ENCODE measurements at regions not wholly inside any gene's neighbourhood (a gene's known extent, or its start where the extent isn't known, plus 50 kb on each side); places are given as distances from the start of the nearest gene placed in this dataset.

DNA sequence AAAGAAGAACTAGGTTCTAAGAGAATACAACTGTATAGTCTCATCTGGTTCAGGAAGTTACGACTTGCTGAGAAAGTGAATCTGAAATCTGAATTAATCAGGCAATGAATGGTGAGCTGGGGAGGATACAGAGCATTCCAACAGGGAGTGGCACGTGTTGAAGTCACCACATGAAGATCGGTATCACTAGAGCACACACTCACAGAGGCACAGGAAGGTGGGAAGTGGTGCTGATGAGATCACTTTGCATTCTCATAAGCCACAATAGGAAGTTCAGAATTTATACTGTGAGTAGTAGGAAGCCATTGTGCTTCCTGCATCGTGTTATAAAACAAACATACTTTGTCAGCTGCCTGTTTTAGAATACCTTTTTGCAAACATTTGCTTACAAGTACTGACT, 615.0 kb upstream of the DDX18 start:
- H3K27me3 ChIP-seq (ENCODE audit: control insufficient read depth in 4 of 4, insufficient read depth in 4 of 4, low read length in 3 of 4): no peaks in the 10 kb centered on the region
- H3K4me3 ChIP-seq (ENCODE audit: low read depth in 1 of 3, low read length in 3 of 3): no peak overlapping the region
- no peaks in the 10 kb centered on the region for H3K4me1 ChIP-seq (ENCODE audit: control insufficient read depth in 4 of 4, insufficient read depth in 4 of 4, low read length in 3 of 4)
- 53% methylated on average over 4 of the region's 4 CpGs for WGBS
- no peak for TF ChIP-seq SP1 (IDR thresholded peaks at IDR 0.05)
- no peaks in the 10 kb centered on the region for H3K9me3 ChIP-seq (ENCODE audit: control insufficient read depth in 4 of 4, low read length in 3 of 4)
- H3K27ac ChIP-seq (ENCODE audit: low read depth in 1 of 2, low read length in 2 of 2): no peak overlapping the region
- no peaks in the 10 kb centered on the region for H3K36me3 ChIP-seq (ENCODE audit: control insufficient read depth in 4 of 4, insufficient read depth in 3 of 4, low read depth in 1 of 4, low read length in 3 of 4)
- DNase-seq (ENCODE audit: low spot score): no peak
- H3K9ac ChIP-seq (ENCODE audit: low read depth in 1 of 2, low read length in 2 of 2): no peak overlapping the region

DNA sequence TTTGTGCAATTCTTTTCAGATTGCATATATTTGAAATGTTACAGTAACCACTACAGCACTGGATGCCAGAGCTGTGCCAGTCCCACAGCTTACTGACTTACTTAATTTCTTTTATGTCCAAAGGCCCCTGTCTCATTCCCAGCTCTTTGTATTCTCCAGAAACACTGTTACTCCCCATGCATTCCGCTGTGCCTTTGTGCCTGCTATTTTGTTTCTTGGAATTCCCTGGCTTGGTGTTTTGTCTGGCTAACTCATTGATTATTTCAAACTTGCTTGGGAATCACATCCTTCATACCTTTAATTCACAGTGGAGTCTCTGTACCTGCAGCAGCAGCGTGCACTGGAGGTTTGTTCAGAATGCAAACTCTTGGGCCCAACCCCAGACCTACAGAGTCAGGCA, 601.9 kb upstream of the DDX18 start:
- Histone ChIP-seq H3K27me3 (ENCODE audit: control insufficient read depth in 4 of 4, insufficient read depth in 4 of 4, low read length in 3 of 4) (no peaks in the 10 kb centered on the region), H3K9ac (ENCODE audit: low read depth in 1 of 2, low read length in 2 of 2) (no peak overlapping the region), H3K4me1 (ENCODE audit: control insufficient read depth in 4 of 4, insufficient read depth in 4 of 4, low read length in 3 of 4) (no peaks in the 10 kb centered on the region), H3K9me3 (ENCODE audit: control insufficient read depth in 4 of 4, low read length in 3 of 4) (no peaks in the 10 kb centered on the region), H3K4me3 (ENCODE audit: low read depth in 1 of 3, low read length in 3 of 3) (no peak overlapping the region), H3K36me3 (ENCODE audit: control insufficient read depth in 4 of 4, insufficient read depth in 3 of 4, low read depth in 1 of 4, low read length in 3 of 4) (no peaks in the 10 kb centered on the region), H3K27ac (ENCODE audit: low read depth in 1 of 2, low read length in 2 of 2) (no peak overlapping the region)
- DNase-seq (ENCODE audit: low spot score): no peak
- WGBS: 71% methylated on average over 2 of the region's 2 CpGs
- no peak for TF ChIP-seq RXRA (IDR thresholded peaks at IDR 0.05)
- TF ChIP-seq SP1 (IDR thresholded peaks at IDR 0.05): no peak
- TF ChIP-seq GABPA (IDR thresholded peaks at IDR 0.05 in 1 of 2, conservative IDR thresholded peaks at IDR 0.05 in 1 of 2): no peak
- TF ChIP-seq YY1 (IDR thresholded peaks at IDR 0.05): no peak
- TF ChIP-seq, protein P1, sequence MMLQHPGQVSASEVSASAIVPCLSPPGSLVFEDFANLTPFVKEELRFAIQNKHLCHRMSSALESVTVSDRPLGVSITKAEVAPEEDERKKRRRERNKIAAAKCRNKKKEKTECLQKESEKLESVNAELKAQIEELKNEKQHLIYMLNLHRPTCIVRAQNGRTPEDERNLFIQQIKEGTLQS (IDR thresholded peaks at IDR 0.05): no peak
- no peak for TF ChIP-seq RAD21 (IDR thresholded peaks at IDR 0.05)
- no peak for TF ChIP-seq FOXA2 (IDR thresholded peaks at IDR 0.05)
- no peak for TF ChIP-seq HNF4A (conservative IDR thresholded peaks at IDR 0.05)

DNA sequence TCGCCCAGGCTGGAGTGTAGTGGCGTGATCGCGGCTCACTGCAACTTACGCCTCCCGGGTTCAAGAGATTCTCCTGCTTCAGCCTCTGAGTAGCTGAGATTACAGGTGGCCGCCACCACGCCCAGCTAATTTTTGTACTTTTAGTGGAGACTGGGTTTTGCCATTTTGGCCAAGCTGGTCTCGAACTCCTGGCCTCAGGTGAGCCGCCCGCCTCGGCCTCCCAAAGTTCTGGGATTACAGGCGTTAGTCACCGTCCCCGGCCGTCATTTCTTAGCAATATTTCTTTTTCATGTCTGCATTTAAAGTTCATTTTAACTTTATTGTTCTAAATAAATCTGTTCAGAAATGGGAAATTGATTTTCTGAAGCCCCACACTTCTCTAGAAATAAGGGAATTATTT, 597.3 kb upstream of the DDX18 start:
- Histone ChIP-seq H3K27me3 (ENCODE audit: control insufficient read depth in 4 of 4, insufficient read depth in 4 of 4, low read length in 3 of 4) (no peaks in the 10 kb centered on the region), H3K4me3 (ENCODE audit: low read depth in 1 of 3, low read length in 3 of 3) (no peak overlapping the region), H3K9me3 (ENCODE audit: control insufficient read depth in 4 of 4, low read length in 3 of 4) (no peaks in the 10 kb centered on the region), H3K4me1 (ENCODE audit: control insufficient read depth in 4 of 4, insufficient read depth in 4 of 4, low read length in 3 of 4) (no peaks in the 10 kb centered on the region), H3K27ac (ENCODE audit: low read depth in 1 of 2, low read length in 2 of 2) (no peak overlapping the region), H3K36me3 (ENCODE audit: control insufficient read depth in 4 of 4, insufficient read depth in 3 of 4, low read depth in 1 of 4, low read length in 3 of 4) (no peaks in the 10 kb centered on the region), H3K9ac (ENCODE audit: low read depth in 1 of 2, low read length in 2 of 2) (no peak overlapping the region)
- no peak for DNase-seq (ENCODE audit: low spot score)
- TF ChIP-seq, protein P2, sequence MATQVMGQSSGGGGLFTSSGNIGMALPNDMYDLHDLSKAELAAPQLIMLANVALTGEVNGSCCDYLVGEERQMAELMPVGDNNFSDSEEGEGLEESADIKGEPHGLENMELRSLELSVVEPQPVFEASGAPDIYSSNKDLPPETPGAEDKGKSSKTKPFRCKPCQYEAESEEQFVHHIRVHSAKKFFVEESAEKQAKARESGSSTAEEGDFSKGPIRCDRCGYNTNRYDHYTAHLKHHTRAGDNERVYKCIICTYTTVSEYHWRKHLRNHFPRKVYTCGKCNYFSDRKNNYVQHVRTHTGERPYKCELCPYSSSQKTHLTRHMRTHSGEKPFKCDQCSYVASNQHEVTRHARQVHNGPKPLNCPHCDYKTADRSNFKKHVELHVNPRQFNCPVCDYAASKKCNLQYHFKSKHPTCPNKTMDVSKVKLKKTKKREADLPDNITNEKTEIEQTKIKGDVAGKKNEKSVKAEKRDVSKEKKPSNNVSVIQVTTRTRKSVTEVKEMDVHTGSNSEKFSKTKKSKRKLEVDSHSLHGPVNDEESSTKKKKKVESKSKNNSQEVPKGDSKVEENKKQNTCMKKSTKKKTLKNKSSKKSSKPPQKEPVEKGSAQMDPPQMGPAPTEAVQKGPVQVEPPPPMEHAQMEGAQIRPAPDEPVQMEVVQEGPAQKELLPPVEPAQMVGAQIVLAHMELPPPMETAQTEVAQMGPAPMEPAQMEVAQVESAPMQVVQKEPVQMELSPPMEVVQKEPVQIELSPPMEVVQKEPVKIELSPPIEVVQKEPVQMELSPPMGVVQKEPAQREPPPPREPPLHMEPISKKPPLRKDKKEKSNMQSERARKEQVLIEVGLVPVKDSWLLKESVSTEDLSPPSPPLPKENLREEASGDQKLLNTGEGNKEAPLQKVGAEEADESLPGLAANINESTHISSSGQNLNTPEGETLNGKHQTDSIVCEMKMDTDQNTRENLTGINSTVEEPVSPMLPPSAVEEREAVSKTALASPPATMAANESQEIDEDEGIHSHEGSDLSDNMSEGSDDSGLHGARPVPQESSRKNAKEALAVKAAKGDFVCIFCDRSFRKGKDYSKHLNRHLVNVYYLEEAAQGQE (IDR thresholded peaks at IDR 0.05): no peak
- TF ChIP-seq HNF4A (conservative IDR thresholded peaks at IDR 0.05) (no peak), FOXA2 (IDR thresholded peaks at IDR 0.05) (no peak), FOXA1 (IDR thresholded peaks at IDR 0.05) (no peak), SP1 (IDR thresholded peaks at IDR 0.05) (no peak), JUND (IDR thresholded peaks at IDR 0.05) (no peak), RAD21 (IDR thresholded peaks at IDR 0.05) (no peak), TAF1 (conservative IDR thresholded peaks at IDR 0.05) (no peak), NR2F2 (IDR thresholded peaks at IDR 0.05) (no peak), YY1 (IDR thresholded peaks at IDR 0.05) (no peak), EGR1 (IDR thresholded peaks at IDR 0.05; ENCODE audit: low read depth in 2 of 2) (no peak)
- TF ChIP-seq, protein P1 (IDR thresholded peaks at IDR 0.05): no peak
- TF ChIP-seq, protein P3, sequence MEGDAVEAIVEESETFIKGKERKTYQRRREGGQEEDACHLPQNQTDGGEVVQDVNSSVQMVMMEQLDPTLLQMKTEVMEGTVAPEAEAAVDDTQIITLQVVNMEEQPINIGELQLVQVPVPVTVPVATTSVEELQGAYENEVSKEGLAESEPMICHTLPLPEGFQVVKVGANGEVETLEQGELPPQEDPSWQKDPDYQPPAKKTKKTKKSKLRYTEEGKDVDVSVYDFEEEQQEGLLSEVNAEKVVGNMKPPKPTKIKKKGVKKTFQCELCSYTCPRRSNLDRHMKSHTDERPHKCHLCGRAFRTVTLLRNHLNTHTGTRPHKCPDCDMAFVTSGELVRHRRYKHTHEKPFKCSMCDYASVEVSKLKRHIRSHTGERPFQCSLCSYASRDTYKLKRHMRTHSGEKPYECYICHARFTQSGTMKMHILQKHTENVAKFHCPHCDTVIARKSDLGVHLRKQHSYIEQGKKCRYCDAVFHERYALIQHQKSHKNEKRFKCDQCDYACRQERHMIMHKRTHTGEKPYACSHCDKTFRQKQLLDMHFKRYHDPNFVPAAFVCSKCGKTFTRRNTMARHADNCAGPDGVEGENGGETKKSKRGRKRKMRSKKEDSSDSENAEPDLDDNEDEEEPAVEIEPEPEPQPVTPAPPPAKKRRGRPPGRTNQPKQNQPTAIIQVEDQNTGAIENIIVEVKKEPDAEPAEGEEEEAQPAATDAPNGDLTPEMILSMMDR (IDR thresholded peaks at IDR 0.05; ENCODE audit: low read depth, low read length, missing input control): no peak
- TF ChIP-seq, protein P4, sequence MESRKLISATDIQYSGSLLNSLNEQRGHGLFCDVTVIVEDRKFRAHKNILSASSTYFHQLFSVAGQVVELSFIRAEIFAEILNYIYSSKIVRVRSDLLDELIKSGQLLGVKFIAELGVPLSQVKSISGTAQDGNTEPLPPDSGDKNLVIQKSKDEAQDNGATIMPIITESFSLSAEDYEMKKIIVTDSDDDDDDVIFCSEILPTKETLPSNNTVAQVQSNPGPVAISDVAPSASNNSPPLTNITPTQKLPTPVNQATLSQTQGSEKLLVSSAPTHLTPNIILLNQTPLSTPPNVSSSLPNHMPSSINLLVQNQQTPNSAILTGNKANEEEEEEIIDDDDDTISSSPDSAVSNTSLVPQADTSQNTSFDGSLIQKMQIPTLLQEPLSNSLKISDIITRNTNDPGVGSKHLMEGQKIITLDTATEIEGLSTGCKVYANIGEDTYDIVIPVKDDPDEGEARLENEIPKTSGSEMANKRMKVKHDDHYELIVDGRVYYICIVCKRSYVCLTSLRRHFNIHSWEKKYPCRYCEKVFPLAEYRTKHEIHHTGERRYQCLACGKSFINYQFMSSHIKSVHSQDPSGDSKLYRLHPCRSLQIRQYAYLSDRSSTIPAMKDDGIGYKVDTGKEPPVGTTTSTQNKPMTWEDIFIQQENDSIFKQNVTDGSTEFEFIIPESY (IDR thresholded peaks at IDR 0.05): no peak
- TF ChIP-seq, protein P5, sequence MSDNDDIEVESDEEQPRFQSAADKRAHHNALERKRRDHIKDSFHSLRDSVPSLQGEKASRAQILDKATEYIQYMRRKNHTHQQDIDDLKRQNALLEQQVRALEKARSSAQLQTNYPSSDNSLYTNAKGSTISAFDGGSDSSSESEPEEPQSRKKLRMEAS (IDR thresholded peaks at IDR 0.05): no peak
- WGBS: 94% methylated on average over 16 of the region's 16 CpGs

Data from liver (tissue), 8 donors.